ENCODE measurements at regions not wholly inside any gene's neighbourhood (a gene's known extent, or its start where the extent isn't known, plus 50 kb on each side); places are given as distances from the start of the nearest gene placed in this dataset.

GRCh38 chr5:157917491-157917890, 58.5 kb upstream of the CLINT1 start (continued):
- TF ChIP-seq, protein P1, sequence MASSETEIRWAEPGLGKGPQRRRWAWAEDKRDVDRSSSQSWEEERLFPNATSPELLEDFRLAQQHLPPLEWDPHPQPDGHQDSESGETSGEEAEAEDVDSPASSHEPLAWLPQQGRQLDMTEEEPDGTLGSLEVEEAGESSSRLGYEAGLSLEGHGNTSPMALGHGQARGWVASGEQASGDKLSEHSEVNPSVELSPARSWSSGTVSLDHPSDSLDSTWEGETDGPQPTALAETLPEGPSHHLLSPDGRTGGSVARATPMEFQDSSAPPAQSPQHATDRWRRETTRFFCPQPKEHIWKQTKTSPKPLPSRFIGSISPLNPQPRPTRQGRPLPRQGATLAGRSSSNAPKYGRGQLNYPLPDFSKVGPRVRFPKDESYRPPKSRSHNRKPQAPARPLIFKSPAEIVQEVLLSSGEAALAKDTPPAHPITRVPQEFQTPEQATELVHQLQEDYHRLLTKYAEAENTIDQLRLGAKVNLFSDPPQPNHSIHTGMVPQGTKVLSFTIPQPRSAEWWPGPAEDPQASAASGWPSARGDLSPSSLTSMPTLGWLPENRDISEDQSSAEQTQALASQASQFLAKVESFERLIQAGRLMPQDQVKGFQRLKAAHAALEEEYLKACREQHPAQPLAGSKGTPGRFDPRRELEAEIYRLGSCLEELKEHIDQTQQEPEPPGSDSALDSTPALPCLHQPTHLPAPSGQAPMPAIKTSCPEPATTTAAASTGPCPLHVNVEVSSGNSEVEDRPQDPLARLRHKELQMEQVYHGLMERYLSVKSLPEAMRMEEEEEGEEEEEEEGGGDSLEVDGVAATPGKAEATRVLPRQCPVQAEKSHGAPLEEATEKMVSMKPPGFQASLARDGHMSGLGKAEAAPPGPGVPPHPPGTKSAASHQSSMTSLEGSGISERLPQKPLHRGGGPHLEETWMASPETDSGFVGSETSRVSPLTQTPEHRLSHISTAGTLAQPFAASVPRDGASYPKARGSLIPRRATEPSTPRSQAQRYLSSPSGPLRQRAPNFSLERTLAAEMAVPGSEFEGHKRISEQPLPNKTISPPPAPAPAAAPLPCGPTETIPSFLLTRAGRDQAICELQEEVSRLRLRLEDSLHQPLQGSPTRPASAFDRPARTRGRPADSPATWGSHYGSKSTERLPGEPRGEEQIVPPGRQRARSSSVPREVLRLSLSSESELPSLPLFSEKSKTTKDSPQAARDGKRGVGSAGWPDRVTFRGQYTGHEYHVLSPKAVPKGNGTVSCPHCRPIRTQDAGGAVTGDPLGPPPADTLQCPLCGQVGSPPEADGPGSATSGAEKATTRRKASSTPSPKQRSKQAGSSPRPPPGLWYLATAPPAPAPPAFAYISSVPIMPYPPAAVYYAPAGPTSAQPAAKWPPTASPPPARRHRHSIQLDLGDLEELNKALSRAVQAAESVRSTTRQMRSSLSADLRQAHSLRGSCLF (CRISPR knock-in tag; IDR thresholded peaks at IDR 0.05; ENCODE audit: borderline replicate concordance) = no peak
- TF ChIP-seq HMGXB4 (CRISPR knock-in tag; IDR thresholded peaks at IDR 0.05; ENCODE audit: borderline replicate concordance in 1 of 2, low read depth in 1 of 2) (no peak), ZNF776 (CRISPR knock-in tag; IDR thresholded peaks at IDR 0.05) (no peak), SRF (IDR thresholded peaks at IDR 0.05; ENCODE audit: low read depth, low read length) (no peak)
- TF ChIP-seq, protein P2, sequence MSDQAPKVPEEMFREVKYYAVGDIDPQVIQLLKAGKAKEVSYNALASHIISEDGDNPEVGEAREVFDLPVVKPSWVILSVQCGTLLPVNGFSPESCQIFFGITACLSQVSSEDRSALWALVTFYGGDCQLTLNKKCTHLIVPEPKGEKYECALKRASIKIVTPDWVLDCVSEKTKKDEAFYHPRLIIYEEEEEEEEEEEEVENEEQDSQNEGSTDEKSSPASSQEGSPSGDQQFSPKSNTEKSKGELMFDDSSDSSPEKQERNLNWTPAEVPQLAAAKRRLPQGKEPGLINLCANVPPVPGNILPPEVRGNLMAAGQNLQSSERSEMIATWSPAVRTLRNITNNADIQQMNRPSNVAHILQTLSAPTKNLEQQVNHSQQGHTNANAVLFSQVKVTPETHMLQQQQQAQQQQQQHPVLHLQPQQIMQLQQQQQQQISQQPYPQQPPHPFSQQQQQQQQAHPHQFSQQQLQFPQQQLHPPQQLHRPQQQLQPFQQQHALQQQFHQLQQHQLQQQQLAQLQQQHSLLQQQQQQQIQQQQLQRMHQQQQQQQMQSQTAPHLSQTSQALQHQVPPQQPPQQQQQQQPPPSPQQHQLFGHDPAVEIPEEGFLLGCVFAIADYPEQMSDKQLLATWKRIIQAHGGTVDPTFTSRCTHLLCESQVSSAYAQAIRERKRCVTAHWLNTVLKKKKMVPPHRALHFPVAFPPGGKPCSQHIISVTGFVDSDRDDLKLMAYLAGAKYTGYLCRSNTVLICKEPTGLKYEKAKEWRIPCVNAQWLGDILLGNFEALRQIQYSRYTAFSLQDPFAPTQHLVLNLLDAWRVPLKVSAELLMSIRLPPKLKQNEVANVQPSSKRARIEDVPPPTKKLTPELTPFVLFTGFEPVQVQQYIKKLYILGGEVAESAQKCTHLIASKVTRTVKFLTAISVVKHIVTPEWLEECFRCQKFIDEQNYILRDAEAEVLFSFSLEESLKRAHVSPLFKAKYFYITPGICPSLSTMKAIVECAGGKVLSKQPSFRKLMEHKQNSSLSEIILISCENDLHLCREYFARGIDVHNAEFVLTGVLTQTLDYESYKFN (CRISPR knock-in tag; conservative IDR thresholded peaks at IDR 0.05) = no peak
- TF ChIP-seq, protein P3, sequence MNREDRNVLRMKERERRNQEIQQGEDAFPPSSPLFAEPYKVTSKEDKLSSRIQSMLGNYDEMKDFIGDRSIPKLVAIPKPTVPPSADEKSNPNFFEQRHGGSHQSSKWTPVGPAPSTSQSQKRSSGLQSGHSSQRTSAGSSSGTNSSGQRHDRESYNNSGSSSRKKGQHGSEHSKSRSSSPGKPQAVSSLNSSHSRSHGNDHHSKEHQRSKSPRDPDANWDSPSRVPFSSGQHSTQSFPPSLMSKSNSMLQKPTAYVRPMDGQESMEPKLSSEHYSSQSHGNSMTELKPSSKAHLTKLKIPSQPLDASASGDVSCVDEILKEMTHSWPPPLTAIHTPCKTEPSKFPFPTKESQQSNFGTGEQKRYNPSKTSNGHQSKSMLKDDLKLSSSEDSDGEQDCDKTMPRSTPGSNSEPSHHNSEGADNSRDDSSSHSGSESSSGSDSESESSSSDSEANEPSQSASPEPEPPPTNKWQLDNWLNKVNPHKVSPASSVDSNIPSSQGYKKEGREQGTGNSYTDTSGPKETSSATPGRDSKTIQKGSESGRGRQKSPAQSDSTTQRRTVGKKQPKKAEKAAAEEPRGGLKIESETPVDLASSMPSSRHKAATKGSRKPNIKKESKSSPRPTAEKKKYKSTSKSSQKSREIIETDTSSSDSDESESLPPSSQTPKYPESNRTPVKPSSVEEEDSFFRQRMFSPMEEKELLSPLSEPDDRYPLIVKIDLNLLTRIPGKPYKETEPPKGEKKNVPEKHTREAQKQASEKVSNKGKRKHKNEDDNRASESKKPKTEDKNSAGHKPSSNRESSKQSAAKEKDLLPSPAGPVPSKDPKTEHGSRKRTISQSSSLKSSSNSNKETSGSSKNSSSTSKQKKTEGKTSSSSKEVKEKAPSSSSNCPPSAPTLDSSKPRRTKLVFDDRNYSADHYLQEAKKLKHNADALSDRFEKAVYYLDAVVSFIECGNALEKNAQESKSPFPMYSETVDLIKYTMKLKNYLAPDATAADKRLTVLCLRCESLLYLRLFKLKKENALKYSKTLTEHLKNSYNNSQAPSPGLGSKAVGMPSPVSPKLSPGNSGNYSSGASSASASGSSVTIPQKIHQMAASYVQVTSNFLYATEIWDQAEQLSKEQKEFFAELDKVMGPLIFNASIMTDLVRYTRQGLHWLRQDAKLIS (CRISPR knock-in tag; IDR thresholded peaks at IDR 0.05) = no peak
